ENCODE measurements at regions not wholly inside any gene's neighbourhood (a gene's known extent, or its start where the extent isn't known, plus 50 kb on each side); places are given as distances from the start of the nearest gene placed in this dataset.

DNA sequence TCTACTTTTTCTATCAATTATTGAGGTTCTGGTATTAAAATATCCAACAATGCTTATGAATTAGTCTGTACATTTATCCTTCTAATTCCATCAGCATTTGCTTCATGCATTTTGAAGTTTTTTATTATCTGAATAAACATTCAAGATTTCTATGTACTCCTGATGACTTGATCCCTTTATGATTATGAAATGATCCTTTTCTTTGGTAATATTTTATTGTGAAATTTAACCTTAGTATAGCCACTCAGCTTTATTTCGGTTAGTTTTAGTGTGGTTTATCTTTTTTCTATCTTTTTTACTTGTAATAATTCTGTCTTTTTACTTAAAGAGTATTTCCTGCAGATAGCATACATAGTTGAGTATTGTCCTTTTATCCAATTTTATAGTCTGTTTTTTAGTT is 106.6 kb downstream of the SNAPC1 start:
- Histone ChIP-seq H3K79me2 (ENCODE audit: insufficient read depth, low read length) (no peaks in the 10 kb centered on the region), H3K27me3 (ENCODE audit: control insufficient read depth in 1 of 2, insufficient read depth in 2 of 2, low read length in 2 of 2) (no peaks in the 10 kb centered on the region), H3K4me1 (ENCODE audit: insufficient read depth, low read length) (no peaks in the 10 kb centered on the region), H3K9me3 (ENCODE audit: low read length) (peaks cover 5% of the 10 kb centered on the region; the same call in 1 of the 2 replicates), H3K36me3 (replicated peaks in 1 of 2; ENCODE audit: control insufficient read depth in 1 of 2, insufficient read depth in 2 of 2, low read length in 2 of 2) (no peaks in the 10 kb centered on the region), H3K27ac (ENCODE audit: extremely low read length, insufficient read depth, low read length) (no peak overlapping the region), H3K4me3 (replicated peaks in 1 of 3; ENCODE audit: insufficient read depth in 1 of 3, low read depth in 2 of 3, low read length in 3 of 3) (no peak overlapping the region), H2AFZ (ENCODE audit: low read length) (no peak overlapping the region), H3K4me2 (ENCODE audit: low read depth, low read length) (no peak overlapping the region), H3K9ac (ENCODE audit: insufficient read depth, low read depth, low read length) (no peak overlapping the region), H4K20me1 (ENCODE audit: insufficient read depth, low read length) (no peaks in the 10 kb centered on the region)
- DNase-seq (ENCODE audit: low spot score) = no peak
- no peak for TF ChIP-seq FLYWCH1 (CRISPR knock-in tag; IDR thresholded peaks at IDR 0.05)
- TF ChIP-seq, protein P1, sequence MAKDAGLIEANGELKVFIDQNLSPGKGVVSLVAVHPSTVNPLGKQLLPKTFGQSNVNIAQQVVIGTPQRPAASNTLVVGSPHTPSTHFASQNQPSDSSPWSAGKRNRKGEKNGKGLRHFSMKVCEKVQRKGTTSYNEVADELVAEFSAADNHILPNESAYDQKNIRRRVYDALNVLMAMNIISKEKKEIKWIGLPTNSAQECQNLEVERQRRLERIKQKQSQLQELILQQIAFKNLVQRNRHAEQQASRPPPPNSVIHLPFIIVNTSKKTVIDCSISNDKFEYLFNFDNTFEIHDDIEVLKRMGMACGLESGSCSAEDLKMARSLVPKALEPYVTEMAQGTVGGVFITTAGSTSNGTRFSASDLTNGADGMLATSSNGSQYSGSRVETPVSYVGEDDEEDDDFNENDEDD (CRISPR knock-in tag; IDR thresholded peaks at IDR 0.05; ENCODE audit: borderline replicate concordance) = no peak
- no peak for TF ChIP-seq KDM2A (CRISPR knock-in tag; IDR thresholded peaks at IDR 0.05; ENCODE audit: borderline replicate concordance, low read depth)
- TF ChIP-seq, protein P2, sequence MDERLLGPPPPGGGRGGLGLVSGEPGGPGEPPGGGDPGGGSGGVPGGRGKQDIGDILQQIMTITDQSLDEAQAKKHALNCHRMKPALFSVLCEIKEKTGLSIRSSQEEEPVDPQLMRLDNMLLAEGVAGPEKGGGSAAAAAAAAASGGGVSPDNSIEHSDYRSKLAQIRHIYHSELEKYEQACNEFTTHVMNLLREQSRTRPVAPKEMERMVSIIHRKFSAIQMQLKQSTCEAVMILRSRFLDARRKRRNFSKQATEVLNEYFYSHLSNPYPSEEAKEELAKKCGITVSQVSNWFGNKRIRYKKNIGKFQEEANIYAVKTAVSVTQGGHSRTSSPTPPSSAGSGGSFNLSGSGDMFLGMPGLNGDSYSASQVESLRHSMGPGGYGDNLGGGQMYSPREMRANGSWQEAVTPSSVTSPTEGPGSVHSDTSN (CRISPR knock-in tag; IDR thresholded peaks at IDR 0.05) = no peak
- TF ChIP-seq ZFX (CRISPR knock-in tag; IDR thresholded peaks at IDR 0.05; ENCODE audit: low read depth) = no peak
- TF ChIP-seq ZMYM3 (CRISPR knock-in tag; IDR thresholded peaks at IDR 0.05) = no peak
- no peak for TF ChIP-seq ZNF317 (CRISPR knock-in tag; IDR thresholded peaks at IDR 0.05)
- no peak for TF ChIP-seq WIZ (CRISPR knock-in tag; IDR thresholded peaks at IDR 0.05)
- no peak for TF ChIP-seq XBP1 (CRISPR knock-in tag; IDR thresholded peaks at IDR 0.05)
- TF ChIP-seq, protein P3, sequence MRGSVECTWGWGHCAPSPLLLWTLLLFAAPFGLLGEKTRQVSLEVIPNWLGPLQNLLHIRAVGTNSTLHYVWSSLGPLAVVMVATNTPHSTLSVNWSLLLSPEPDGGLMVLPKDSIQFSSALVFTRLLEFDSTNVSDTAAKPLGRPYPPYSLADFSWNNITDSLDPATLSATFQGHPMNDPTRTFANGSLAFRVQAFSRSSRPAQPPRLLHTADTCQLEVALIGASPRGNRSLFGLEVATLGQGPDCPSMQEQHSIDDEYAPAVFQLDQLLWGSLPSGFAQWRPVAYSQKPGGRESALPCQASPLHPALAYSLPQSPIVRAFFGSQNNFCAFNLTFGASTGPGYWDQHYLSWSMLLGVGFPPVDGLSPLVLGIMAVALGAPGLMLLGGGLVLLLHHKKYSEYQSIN (CRISPR knock-in tag; IDR thresholded peaks at IDR 0.05; ENCODE audit: borderline replicate concordance) = no peak
- TF ChIP-seq TGIF2 (CRISPR knock-in tag; IDR thresholded peaks at IDR 0.05) = no peak
- no peak for TF ChIP-seq KDM6A (CRISPR knock-in tag; IDR thresholded peaks at IDR 0.05; ENCODE audit: low read depth)
- TF ChIP-seq, protein P4, sequence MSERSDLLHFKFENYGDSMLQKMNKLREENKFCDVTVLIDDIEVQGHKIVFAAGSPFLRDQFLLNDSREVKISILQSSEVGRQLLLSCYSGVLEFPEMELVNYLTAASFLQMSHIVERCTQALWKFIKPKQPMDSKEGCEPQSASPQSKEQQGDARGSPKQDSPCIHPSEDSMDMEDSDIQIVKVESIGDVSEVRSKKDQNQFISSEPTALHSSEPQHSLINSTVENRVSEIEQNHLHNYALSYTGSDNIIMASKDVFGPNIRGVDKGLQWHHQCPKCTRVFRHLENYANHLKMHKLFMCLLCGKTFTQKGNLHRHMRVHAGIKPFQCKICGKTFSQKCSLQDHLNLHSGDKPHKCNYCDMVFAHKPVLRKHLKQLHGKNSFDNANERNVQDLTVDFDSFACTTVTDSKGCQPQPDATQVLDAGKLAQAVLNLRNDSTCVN (CRISPR knock-in tag; IDR thresholded peaks at IDR 0.05; ENCODE audit: borderline replicate concordance) = no peak
- ATAC-seq = no peak
- intact Hi-C loops (cut with micrococcal nuclease; ENCODE audit: unreplicated experiment) (no loop called here), in situ Hi-C loops (cut with HindIII; ENCODE audit: extremely low pct_ligation_motif_present, low pct_unique_long_range_greater_than_20kb) (no loop called here)
- no TSS peak for BruUV-seq (replicated peaks)
- FAIRE-seq = no peak
- POLR2A ChIA-PET = no interaction called here
- WGBS (ENCODE audit: low lambda C conversion rate) = 0% methylated on average over 1 of the region's 1 CpG
- CTCF ChIA-PET (ENCODE audit: low intra/inter-chr PET ratio, low total read pairs) = no interaction called here

All from HepG2 (cell line).